CD4-positive, alpha-beta T cell (primary cell): ENCODE measurements at regions not wholly inside any gene's neighbourhood (a gene's known extent, or its start where the extent isn't known, plus 50 kb on each side); places are given as distances from the start of the nearest gene placed in this dataset.
"Not testable (repeated sequence)": the region's sequence is repeated elsewhere in the genome, so short reads cannot be mapped to it uniquely, and the experiment has no call there.

Experiments used
- ATAC-seq: fragments of 200-7000 bp; cut with Tn5 transposase; one replicate; pipeline ENCODE4 v1.10.0; 2022; ENCODE audit warnings: mild to moderate bottlenecking; ENCODE audit not compliant: poor library complexity
- CTCF ChIA-PET: fragments of 350-600 bp; sonication (Branson Sonifier 250); formaldehyde crosslinking; loops from one replicate; lab custom pipeline; 2021; ENCODE audit warnings: antibody characterized with exemption, inconsistent platforms; lab: Charles Lee
- POLR2A ChIA-PET: fragments of 350-600 bp; sonication (Branson Sonifier 250); formaldehyde crosslinking; loops from one replicate; lab custom pipeline; 2021; ENCODE audit warnings: antibody characterized with exemption, inconsistent platforms; lab: Charles Lee
- DNase-seq, 14 experiments: peaks; one replicate each; pipeline ENCODE4 v3.0.0-alpha.2; 2013 to 2020; ENCODE audit warnings: mixed read lengths in 2 of 14
- H3K27ac ChIP-seq, 2 donors: one replicate each; pipeline versions ENCODE4 v1.5.1 to v1.7.0; 2013; ENCODE audit warnings: low read length in 2 of 2, low read depth in 1 of 2, mild to moderate bottlenecking in 1 of 2
- H3K27me3 ChIP-seq, 2 experiments: 1 replicate in 1 of 2; 2 replicates in 1 of 2; pipeline versions ENCODE4 v1.6.1 to v1.7.0; 2013; ENCODE audit warnings: low read length in 2 of 2, control low read depth in 1 of 2, mild to moderate bottlenecking in 1 of 2, moderate library complexity in 1 of 2; ENCODE audit not compliant: insufficient read depth in 2 of 2, control insufficient read depth in 1 of 2
- H3K36me3 ChIP-seq: one replicate; pipeline ENCODE4 v1.6.1; 2013; ENCODE audit warnings: low read length, control low read depth; ENCODE audit not compliant: insufficient read depth
- H3K4me1 ChIP-seq: one replicate; pipeline ENCODE4 v1.6.1; 2013; ENCODE audit warnings: low read length, control low read depth; ENCODE audit not compliant: insufficient read depth
- H3K4me3 ChIP-seq: one replicate; pipeline ENCODE4 v1.5.1; 2013; ENCODE audit warnings: mild to moderate bottlenecking, low read length, moderate library complexity
- H3K9me3 ChIP-seq, 2 experiments: 1 replicate in 1 of 2; 2 replicates in 1 of 2; pipeline versions ENCODE4 v1.6.1 to v1.7.0; 2013; ENCODE audit warnings: low read length in 2 of 2, mild to moderate bottlenecking in 2 of 2, control low read depth in 1 of 2, moderate library complexity in 1 of 2; ENCODE audit not compliant: control insufficient read depth in 1 of 2, insufficient read depth in 1 of 2
- H3K27ac Mint-ChIP-seq: one replicate; pipeline ENCODE4 v1.8.0; 2020; ENCODE audit warnings: mixed read lengths
- H3K27me3 Mint-ChIP-seq: one replicate; pipeline ENCODE4 v1.8.0; 2021; ENCODE audit warnings: mixed read lengths
- H3K36me3 Mint-ChIP-seq: one replicate; pipeline ENCODE4 v1.8.0; 2021; ENCODE audit warnings: low read depth, mixed read lengths
- H3K4me1 Mint-ChIP-seq: one replicate; pipeline ENCODE4 v1.8.0; 2021; ENCODE audit warnings: low read depth, mixed read lengths
- H3K4me3 Mint-ChIP-seq: one replicate; pipeline ENCODE4 v1.8.0; 2020; ENCODE audit warnings: mild to moderate bottlenecking, mixed read lengths
- H3K9me3 Mint-ChIP-seq: one replicate; pipeline ENCODE4 v1.8.0; 2020; ENCODE audit warnings: mixed read lengths
- intact Hi-C, 2 experiments: fragments of 100-400 bp; cut with DNase I in 1 of 2; cut with micrococcal nuclease in 1 of 2; formaldehyde crosslinking; loops; one replicate each; pipeline versions ENCODE4 v1.15.1 to v1.9.0; 2023 to 2025; cut with DNase I, micrococcal nuclease
- TF ChIP-seq, protein P1 (sequence below): fragments of 200-600 bp; IDR thresholded peaks from one replicate; pipeline ENCODE4 v1.8.0; 2022; ENCODE audit warnings: antibody characterized with exemption, mild to moderate bottlenecking

DNA sequence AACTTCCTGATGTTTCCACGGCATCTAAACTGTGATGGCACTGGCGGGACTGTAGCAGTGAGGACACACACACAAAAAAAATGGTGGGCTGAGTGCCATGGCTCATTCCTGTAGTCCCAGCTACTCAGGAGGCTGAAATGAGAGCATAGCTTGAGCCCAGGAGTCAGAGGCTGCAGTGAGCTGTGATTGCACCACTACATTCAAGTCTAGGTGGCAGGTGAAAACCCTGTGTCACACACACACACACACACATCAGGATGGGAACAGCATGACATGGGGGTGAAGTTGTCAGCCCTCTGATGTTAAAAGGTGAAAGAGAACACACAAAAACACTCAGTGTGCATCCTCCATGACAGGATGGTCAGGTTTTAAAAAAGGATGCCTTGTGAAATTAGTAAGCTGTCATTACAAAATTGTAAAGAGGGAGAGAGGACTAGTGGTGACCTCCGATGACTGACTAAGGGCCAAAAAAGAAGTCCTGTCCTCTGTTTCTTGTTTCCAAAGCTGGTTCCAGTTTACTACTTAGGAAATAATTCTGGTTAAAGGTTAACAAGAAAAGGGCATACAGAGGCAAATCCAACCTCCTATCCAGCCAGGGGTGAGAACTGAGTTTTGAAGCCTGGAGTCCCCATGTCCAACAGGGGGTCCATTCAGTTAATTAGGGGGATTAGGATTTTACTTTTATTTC is 1600.4 kb downstream of the NLGN4Y start:
- no peaks in the 10 kb centered on the region for H3K27me3 ChIP-seq
- no peaks in the 10 kb centered on the region for H3K4me1 ChIP-seq
- TF ChIP-seq, protein P1, sequence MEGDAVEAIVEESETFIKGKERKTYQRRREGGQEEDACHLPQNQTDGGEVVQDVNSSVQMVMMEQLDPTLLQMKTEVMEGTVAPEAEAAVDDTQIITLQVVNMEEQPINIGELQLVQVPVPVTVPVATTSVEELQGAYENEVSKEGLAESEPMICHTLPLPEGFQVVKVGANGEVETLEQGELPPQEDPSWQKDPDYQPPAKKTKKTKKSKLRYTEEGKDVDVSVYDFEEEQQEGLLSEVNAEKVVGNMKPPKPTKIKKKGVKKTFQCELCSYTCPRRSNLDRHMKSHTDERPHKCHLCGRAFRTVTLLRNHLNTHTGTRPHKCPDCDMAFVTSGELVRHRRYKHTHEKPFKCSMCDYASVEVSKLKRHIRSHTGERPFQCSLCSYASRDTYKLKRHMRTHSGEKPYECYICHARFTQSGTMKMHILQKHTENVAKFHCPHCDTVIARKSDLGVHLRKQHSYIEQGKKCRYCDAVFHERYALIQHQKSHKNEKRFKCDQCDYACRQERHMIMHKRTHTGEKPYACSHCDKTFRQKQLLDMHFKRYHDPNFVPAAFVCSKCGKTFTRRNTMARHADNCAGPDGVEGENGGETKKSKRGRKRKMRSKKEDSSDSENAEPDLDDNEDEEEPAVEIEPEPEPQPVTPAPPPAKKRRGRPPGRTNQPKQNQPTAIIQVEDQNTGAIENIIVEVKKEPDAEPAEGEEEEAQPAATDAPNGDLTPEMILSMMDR: no peak
- H3K9me3 Mint-ChIP-seq: no peaks in the 10 kb centered on the region
- intact Hi-C loops: no loop called here
- no peaks in the 10 kb centered on the region for H3K36me3 ChIP-seq
- no peaks in the 10 kb centered on the region for H3K27me3 Mint-ChIP-seq
- ChIA-PET POLR2A (no interaction called here), CTCF (no interaction called here)
- H3K4me3 ChIP-seq: no peak overlapping the region
- no peak for DNase-seq
- no peak overlapping the region for H3K27ac Mint-ChIP-seq
- no peak overlapping the region for H3K27ac ChIP-seq
- H3K9me3 ChIP-seq: no peaks in the 10 kb centered on the region
- no peak for ATAC-seq
- no peaks in the 10 kb centered on the region for H3K4me1 Mint-ChIP-seq
- H3K4me3 Mint-ChIP-seq: no peak overlapping the region
- no peaks in the 10 kb centered on the region for H3K36me3 Mint-ChIP-seq

DNA sequence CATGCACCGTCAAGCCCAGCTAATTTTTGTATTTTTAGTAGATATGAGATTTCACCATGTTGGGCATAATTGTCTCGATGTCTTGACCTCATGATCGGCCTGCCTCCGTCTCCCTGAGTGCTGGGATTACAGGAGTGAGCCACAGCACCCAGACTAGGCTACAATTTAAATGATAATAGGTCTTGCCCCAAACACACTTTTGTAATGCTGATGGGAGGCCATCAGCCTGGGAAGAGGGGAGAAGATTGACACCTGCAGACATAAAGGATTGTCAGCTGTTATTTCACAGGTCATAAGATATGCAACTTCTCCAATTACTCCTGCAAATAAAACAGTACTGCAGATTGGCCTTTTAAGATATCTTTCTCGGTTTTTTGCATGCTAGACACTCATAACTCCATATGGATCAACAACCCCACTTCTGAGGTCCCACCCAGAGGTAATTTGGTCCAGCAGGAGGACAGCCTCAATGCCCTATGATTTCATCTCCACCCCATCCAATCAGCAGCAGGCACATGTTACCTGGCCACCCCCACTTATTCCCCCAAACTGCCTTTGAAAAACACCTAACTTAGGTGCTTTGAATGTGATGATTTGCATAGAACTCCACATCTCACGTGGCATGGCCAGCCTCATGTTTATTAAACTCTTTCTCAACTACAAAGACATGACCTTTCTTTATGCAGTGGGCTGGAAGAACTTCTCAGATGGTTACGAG is 1612.4 kb downstream of the NLGN4Y start:
- Mint-ChIP-seq H3K4me1 (no peaks in the 10 kb centered on the region), H3K36me3 (no peaks in the 10 kb centered on the region), H3K27me3 (no peaks in the 10 kb centered on the region), H3K4me3 (no peak overlapping the region), H3K9me3 (peaks cover 5% of the 10 kb centered on the region), H3K27ac (no peak overlapping the region)
- ChIA-PET CTCF (no interaction called here), POLR2A (no interaction called here)
- Histone ChIP-seq H3K4me1 (no peaks in the 10 kb centered on the region), H3K27me3 (no peaks in the 10 kb centered on the region), H3K9me3 (peaks cover 0 to 3% of the 10 kb centered on the region in 2 experiments), H3K36me3 (no peaks in the 10 kb centered on the region), H3K27ac (no peak overlapping the region), H3K4me3 (no peak overlapping the region)
- TF ChIP-seq, protein P1: no peak
- no peak for ATAC-seq
- DNase-seq: no peak
- intact Hi-C loops: no loop called here

DNA sequence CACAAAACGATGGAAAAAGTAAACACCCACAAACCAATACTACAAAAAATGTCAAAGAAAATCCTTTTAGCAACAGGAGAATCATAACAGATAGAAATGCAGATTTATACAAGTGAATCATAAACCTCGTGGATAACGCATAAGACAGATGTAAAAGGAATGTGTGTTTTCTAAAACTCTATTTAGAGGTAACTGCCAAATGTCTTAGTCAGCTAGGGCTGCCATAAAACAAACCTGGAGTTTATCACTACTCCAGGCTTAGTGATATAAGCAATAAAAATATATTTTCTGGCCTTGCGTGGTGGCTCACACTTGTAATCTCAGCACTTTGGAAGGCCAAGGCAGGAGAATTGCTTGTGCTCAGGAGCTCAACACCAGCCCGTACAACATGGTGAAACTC is 1633.5 kb downstream of the NLGN4Y start:
- Mint-ChIP-seq H3K4me1 (no peaks in the 10 kb centered on the region), H3K27ac (no peak overlapping the region), H3K36me3 (no peaks in the 10 kb centered on the region), H3K9me3 (no peaks in the 10 kb centered on the region), H3K4me3 (no peak overlapping the region), H3K27me3 (no peaks in the 10 kb centered on the region)
- DNase-seq (no peak), ATAC-seq (no peak)
- Histone ChIP-seq H3K9me3 (no peaks in the 10 kb centered on the region), H3K27me3 (no peaks in the 10 kb centered on the region), H3K4me1 (no peaks in the 10 kb centered on the region), H3K27ac (no peak overlapping the region), H3K4me3 (no peak overlapping the region), H3K36me3 (no peaks in the 10 kb centered on the region)
- TF ChIP-seq, protein P1: no peak
- ChIA-PET CTCF (no interaction called here), POLR2A (no interaction called here)
- intact Hi-C loops: no loop called here

DNA sequence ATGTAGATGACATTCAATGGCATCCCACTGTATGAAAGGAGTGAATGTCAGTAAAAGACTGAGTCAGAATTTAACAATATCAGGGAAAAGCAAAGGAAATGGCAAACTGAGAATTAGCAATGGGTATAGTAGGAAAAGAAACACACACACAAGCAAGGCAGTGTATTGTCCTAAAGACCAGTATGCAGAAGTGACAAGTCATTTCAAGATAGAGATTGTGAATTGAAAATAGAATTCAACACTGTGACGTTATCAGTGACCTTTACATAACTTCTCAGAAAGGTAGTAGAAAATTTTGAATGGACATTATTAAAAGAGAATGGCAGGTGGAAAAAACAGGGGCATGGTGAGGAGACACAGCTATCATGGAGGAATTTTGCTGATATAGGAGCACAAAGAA is 1651.4 kb downstream of the NLGN4Y start:
- H3K27ac ChIP-seq, CTCF ChIA-PET, H3K9me3 ChIP-seq, H3K27ac Mint-ChIP-seq, H3K36me3 Mint-ChIP-seq, H3K4me1 Mint-ChIP-seq, H3K9me3 Mint-ChIP-seq, H3K4me3 ChIP-seq, POLR2A ChIA-PET, H3K27me3 Mint-ChIP-seq, H3K4me1 ChIP-seq, H3K4me3 Mint-ChIP-seq, H3K27me3 ChIP-seq, H3K36me3 ChIP-seq, intact Hi-C loops, DNase-seq, ATAC-seq: not testable (repeated sequence)

DNA sequence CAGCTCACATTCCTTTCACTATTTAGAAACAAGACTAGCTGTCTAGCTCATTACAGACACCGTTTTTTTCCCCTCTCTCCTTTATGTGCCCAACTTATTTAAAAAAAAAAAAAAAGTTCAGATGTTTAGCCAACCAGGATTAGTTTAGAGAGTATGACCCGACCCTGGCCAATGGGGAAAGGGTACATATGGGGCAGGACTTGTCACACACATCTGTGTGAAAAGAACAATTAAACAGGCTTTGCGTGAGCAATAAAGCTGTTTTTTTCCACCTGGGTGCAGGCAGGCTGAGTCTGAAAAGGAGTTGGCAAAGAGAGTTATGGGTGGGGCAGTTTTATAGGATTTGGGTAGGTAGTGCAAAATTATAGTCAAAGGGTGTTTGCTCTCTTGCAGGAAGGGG is 1674.5 kb downstream of the CDY2B start:
- POLR2A ChIA-PET, CTCF ChIA-PET, H3K27ac ChIP-seq, H3K9me3 Mint-ChIP-seq, H3K4me3 ChIP-seq, H3K4me1 ChIP-seq, intact Hi-C loops, H3K27ac Mint-ChIP-seq, H3K9me3 ChIP-seq, H3K4me1 Mint-ChIP-seq, H3K27me3 ChIP-seq, H3K36me3 Mint-ChIP-seq, ATAC-seq, H3K4me3 Mint-ChIP-seq, H3K27me3 Mint-ChIP-seq, DNase-seq, H3K36me3 ChIP-seq: not testable (repeated sequence)
